GM23338 (cell line): ENCODE measurements at regions not wholly inside any gene's neighbourhood (a gene's known extent, or its start where the extent isn't known, plus 50 kb on each side); places are given as distances from the start of the nearest gene placed in this dataset.
"Not testable (repeated sequence)": the region's sequence is repeated elsewhere in the genome, so short reads cannot be mapped to it uniquely, and the experiment has no call there.

Experiments used
- ATAC-seq: fragments of 200-7000 bp; cut with Tn5 transposase; 3 replicates; pipeline ENCODE4 v1.9.1; 2020
- DNase-seq: peaks from one replicate; pipeline ENCODE4 v3.0.0-alpha.2; 2015; ENCODE audit warnings: low spot score
- H2AFZ ChIP-seq: fragments of 200-600 bp; sonication (generic); 2 replicates; pipeline ENCODE4 v1.8.0; 2016; ENCODE audit warnings: antibody characterized with exemption, mild to moderate bottlenecking, moderate library complexity
- H3F3A ChIP-seq: fragments of 200-600 bp; sonication (generic); replicated peaks from 2 replicates; pipeline ENCODE4 v1.8.0; 2017; ENCODE audit warnings: antibody characterized with exemption, mixed run types, low read depth
- H3K27ac ChIP-seq: fragments of 200-600 bp; sonication (generic); 2 replicates; pipeline ENCODE4 v1.6.1; 2016; ENCODE audit warnings: low read depth
- H3K27me3 ChIP-seq: fragments of 200-600 bp; sonication (generic); 2 replicates; pipeline ENCODE4 v1.8.0; 2016; ENCODE audit warnings: mild to moderate bottlenecking, mixed run types, moderate library complexity; ENCODE audit not compliant: insufficient read depth
- H3K36me3 ChIP-seq: fragments of 200-600 bp; sonication (generic); 2 replicates; pipeline ENCODE4 v1.8.0; 2016; ENCODE audit warnings: mild to moderate bottlenecking; ENCODE audit not compliant: insufficient read depth
- H3K4me1 ChIP-seq: fragments of 200-600 bp; sonication (generic); 2 replicates; pipeline ENCODE4 v1.8.0; 2016; ENCODE audit warnings: mild to moderate bottlenecking, moderate library complexity; ENCODE audit not compliant: insufficient read depth
- H3K4me2 ChIP-seq: fragments of 200-600 bp; sonication (generic); 2 replicates; pipeline ENCODE4 v1.7.1; 2017; ENCODE audit warnings: mixed run types
- H3K4me3 ChIP-seq: fragments of 200-600 bp; sonication (generic); 2 replicates; pipeline ENCODE4 v1.6.1; 2016; ENCODE audit warnings: mixed run types
- H3K79me2 ChIP-seq: fragments of 200-600 bp; sonication (generic); replicated peaks from 2 replicates; pipeline ENCODE4 v1.8.0; 2017; ENCODE audit warnings: mild to moderate bottlenecking; ENCODE audit not compliant: insufficient read depth
- H3K9me2 ChIP-seq: fragments of 200-600 bp; sonication (generic); 2 replicates; pipeline ENCODE4 v1.8.0; 2017; ENCODE audit not compliant: insufficient read depth
- H4K20me1 ChIP-seq: fragments of 200-600 bp; sonication (generic); replicated peaks from 2 replicates; pipeline ENCODE4 v1.8.0; 2017; ENCODE audit warnings: mild to moderate bottlenecking; ENCODE audit not compliant: insufficient read depth
- H3K27ac Mint-ChIP-seq: 2 replicates; pipeline ENCODE4 v1.8.0; 2020; ENCODE audit warnings: inconsistent platforms, mild to moderate bottlenecking, moderate library complexity, mixed read lengths
- H3K27me3 Mint-ChIP-seq: 3 replicates; pipeline ENCODE4 v1.8.0; 2022; ENCODE audit warnings: low read depth, mild to moderate bottlenecking, moderate library complexity, mixed read lengths, inconsistent platforms; ENCODE audit not compliant: insufficient read depth, poor library complexity
- H3K36me3 Mint-ChIP-seq: 3 replicates; pipeline ENCODE4 v1.8.0; 2021; ENCODE audit warnings: low read depth, mild to moderate bottlenecking, inconsistent platforms, moderate library complexity, mixed read lengths
- H3K4me1 Mint-ChIP-seq: 3 replicates; pipeline ENCODE4 v1.8.0; 2020; ENCODE audit warnings: mild to moderate bottlenecking, inconsistent platforms, mixed read lengths
- H3K4me3 Mint-ChIP-seq: 3 replicates; pipeline ENCODE4 v1.8.0; 2021; ENCODE audit warnings: moderate library complexity, mild to moderate bottlenecking, inconsistent platforms, mixed read lengths
- H3K9me3 Mint-ChIP-seq: 3 replicates; pipeline ENCODE4 v1.8.0; 2020; ENCODE audit warnings: moderate library complexity, mild to moderate bottlenecking, inconsistent platforms, mixed read lengths
- CTCF ChIP-seq, 2 experiments: fragments of 200-600 bp in 1 of 2; sonication (generic) in 1 of 2; conservative IDR thresholded peaks; 2 replicates each; pipeline versions ENCODE4 v1.5.1 to v1.6.1; 2016 to 2017; ENCODE audit warnings: antibody characterized with exemption in 2 of 2, low read depth in 2 of 2, mild to moderate bottlenecking in 2 of 2, moderate library complexity in 1 of 2

GRCh38 chr10:87436104-87436503 is 68.6 kb upstream of the MINPP1 start:
- H3K9me2 ChIP-seq, H4K20me1 ChIP-seq, H3K36me3 Mint-ChIP-seq, H3K79me2 ChIP-seq, H3K27ac ChIP-seq, H3K27me3 Mint-ChIP-seq, H3K9me3 Mint-ChIP-seq, H3K4me3 Mint-ChIP-seq, H3K4me2 ChIP-seq, H3K4me1 ChIP-seq, H3K36me3 ChIP-seq, H2AFZ ChIP-seq, H3K27me3 ChIP-seq, H3F3A ChIP-seq, H3K27ac Mint-ChIP-seq, H3K4me1 Mint-ChIP-seq, DNase-seq, H3K4me3 ChIP-seq: not testable (repeated sequence)
- peak; percentile 99 for ATAC-seq
- peak in 1 of 2 experiments; percentile 19; a peak in 1 of 4 replicates for TF ChIP-seq CTCF (conservative IDR thresholded peaks at IDR 0.05; ENCODE audit: low read depth in 2 of 2)

GRCh38 chr10:87437450-87437849 is 67.2 kb upstream of the MINPP1 start:
- ATAC-seq, H3K27me3 Mint-ChIP-seq: not testable (repeated sequence)

More at GRCh38 chr10:87437450-87437849, 67.2 kb upstream of the MINPP1 start:
- H3K27me3 ChIP-seq, H3K36me3 Mint-ChIP-seq, H3K79me2 ChIP-seq, H3K4me1 ChIP-seq, H3K4me2 ChIP-seq, H3K4me3 ChIP-seq, DNase-seq, H3K27ac Mint-ChIP-seq, H3F3A ChIP-seq, H4K20me1 ChIP-seq, H3K36me3 ChIP-seq, H2AFZ ChIP-seq, H3K9me2 ChIP-seq, H3K4me1 Mint-ChIP-seq, H3K4me3 Mint-ChIP-seq, H3K27ac ChIP-seq, H3K9me3 Mint-ChIP-seq: not testable (repeated sequence)
